Left lung (tissue), 4 donors: ENCODE measurements at regions not wholly inside any gene's neighbourhood (a gene's known extent, or its start where the extent isn't known, plus 50 kb on each side); places are given as distances from the start of the nearest gene placed in this dataset.
A peak's percentile ranks its signal among the peaks of the same experiment; 100 is the strongest.

Experiments
- ATAC-seq: fragments of 200-7000 bp; cut with Tn5 transposase; one replicate; pipeline ENCODE4 v1.9.1; 2020; ENCODE audit warnings: moderate library complexity
- DNase-seq, 4 donors: peaks; one replicate each; pipeline ENCODE4 v3.0.0-alpha.2; 2013 to 2020
- H3K27ac ChIP-seq, 2 donors: fragments of 200-600 bp; sonication (generic) in 1 of 2; one replicate each; pipeline versions ENCODE4 v1.5.0 to v1.8.0; 2020 to 2021
- H3K27me3 ChIP-seq, 2 donors: fragments of 200-600 bp; sonication (generic) in 1 of 2; one replicate each; pipeline versions ENCODE4 v1.5.0 to v1.8.0; 2020 to 2021
- H3K36me3 ChIP-seq, 2 donors: fragments of 200-600 bp; sonication (generic) in 1 of 2; one replicate each; pipeline versions ENCODE4 v1.5.0 to v1.8.0; 2020 to 2021
- H3K4me1 ChIP-seq, 2 donors: fragments of 200-600 bp; one replicate each; pipeline ENCODE4 v1.8.0; 2021
- H3K4me3 ChIP-seq, 2 donors: fragments of 200-600 bp; sonication (generic) in 1 of 2; one replicate each; pipeline versions ENCODE4 v1.5.0 to v1.8.0; 2020 to 2021; ENCODE audit warnings: mild to moderate bottlenecking in 1 of 2
- H3K9me3 ChIP-seq, 2 donors: fragments of 200-600 bp; sonication (generic) in 1 of 2; one replicate each; pipeline versions ENCODE4 v1.5.0 to v1.8.0; 2020 to 2021
- intact Hi-C, 2 donors: fragments of 100-400 bp; cut with DNase I; formaldehyde crosslinking; loops; one replicate each; pipeline versions ENCODE4 v1.11.2 to v1.14.2; 2022
- TF ChIP-seq, protein P1 (sequence below), 2 donors: fragments of 200-600 bp; sonication (generic) in 1 of 2; IDR thresholded peaks; one replicate each; pipeline versions ENCODE4 v1.5.0 to v1.8.0; 2021; ENCODE audit warnings: antibody characterized with exemption in 2 of 2
- donor health status: DM: no; HTN: yes; CAD: no.
- donor health status: DM: no; HTN: no; CAD: no.

DNA sequence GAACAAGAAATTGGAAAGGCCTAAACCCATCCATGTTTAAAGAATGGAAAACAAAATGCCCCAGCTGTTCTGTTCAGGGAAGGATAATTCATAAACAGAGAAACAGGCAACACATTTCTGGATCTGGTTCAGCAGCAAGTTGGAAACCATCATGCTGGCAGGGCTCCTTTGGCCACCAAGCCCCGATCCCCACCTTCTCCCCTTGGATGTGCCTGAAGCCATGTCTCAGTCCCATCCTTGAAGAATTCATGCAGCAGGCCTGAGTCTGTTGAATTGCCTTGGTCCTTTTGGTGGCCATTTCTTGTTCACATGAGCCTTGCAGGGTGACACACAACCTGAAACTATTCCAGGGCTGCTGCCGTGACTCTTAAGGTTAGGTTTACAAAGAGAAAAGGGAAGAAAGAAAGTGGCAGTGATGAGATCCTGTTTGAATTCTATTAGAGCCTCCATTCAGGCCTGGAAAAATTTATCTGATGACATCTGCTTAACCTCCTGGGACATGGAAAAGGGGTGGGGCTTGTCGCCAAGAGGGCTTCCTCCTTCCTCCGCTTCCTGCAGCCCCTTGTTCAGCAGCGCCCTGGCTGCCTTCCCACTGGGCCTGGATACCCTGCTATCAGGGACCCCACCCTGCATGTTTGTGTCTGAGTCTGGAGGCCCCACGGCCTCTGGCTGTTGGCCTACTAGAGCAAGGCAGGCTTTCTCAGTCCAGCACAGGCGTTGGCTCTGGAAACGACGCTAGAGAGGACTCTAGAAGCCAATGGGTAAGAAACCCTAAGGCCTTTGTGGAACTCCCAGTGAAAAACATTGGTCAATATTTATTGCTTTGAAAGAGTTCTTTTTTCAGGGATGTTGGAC, 341.9 kb downstream of the C12orf75 start:
- intact Hi-C loops = no loop called here
- TF ChIP-seq, protein P1, sequence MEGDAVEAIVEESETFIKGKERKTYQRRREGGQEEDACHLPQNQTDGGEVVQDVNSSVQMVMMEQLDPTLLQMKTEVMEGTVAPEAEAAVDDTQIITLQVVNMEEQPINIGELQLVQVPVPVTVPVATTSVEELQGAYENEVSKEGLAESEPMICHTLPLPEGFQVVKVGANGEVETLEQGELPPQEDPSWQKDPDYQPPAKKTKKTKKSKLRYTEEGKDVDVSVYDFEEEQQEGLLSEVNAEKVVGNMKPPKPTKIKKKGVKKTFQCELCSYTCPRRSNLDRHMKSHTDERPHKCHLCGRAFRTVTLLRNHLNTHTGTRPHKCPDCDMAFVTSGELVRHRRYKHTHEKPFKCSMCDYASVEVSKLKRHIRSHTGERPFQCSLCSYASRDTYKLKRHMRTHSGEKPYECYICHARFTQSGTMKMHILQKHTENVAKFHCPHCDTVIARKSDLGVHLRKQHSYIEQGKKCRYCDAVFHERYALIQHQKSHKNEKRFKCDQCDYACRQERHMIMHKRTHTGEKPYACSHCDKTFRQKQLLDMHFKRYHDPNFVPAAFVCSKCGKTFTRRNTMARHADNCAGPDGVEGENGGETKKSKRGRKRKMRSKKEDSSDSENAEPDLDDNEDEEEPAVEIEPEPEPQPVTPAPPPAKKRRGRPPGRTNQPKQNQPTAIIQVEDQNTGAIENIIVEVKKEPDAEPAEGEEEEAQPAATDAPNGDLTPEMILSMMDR (IDR thresholded peaks at IDR 0.05) = no peak
- no peaks in the 10 kb centered on the region for H3K27me3 ChIP-seq
- no peak overlapping the region for H3K4me3 ChIP-seq
- ATAC-seq (peak; percentile 64), DNase-seq (peak; percentile 39 to 76 (median 58))
- H3K9me3 ChIP-seq = no peaks in the 10 kb centered on the region
- peak overlapping the region; percentile 24 to 40 for H3K27ac ChIP-seq
- no peaks in the 10 kb centered on the region for H3K36me3 ChIP-seq
- no peaks in the 10 kb centered on the region for H3K4me1 ChIP-seq

DNA sequence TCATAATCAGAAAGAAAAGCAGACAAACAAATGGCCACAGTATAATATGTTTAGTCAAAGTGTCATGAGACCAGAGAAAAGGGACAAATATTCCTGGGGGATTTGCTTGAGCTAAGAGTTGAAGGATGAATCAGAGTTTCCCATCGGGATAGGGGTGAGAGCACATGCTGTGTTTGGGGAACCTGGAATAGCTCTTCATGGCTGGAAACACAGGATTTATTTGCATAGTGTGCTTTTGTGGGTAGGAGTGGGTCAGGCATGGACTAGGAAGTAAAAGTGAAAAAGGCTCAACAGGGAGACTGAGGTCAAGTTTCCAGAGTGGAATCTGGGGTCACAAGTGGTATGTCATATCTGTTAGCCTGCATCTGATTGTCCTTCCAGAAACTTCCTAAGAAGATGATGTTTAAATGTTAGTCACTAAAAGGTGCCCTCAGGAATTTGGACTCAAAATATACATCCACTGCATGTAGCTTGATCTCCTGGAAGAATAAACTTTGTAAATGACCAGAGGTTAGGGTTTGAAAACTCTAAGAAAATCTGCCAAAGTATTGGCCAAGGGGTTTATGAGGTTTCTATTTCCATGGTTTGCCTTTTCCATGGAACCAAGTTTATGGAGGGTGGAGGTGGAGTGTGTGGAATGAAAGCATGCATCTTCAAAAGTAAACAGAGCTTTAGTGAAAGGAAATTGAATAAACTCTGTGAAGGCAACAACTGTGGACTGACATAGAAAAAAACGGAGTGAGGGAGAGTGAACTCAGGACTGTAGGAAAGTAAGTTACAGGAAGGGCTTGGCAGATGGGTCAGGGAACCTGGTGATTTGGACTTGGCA, 344.6 kb downstream of the C12orf75 start:
- ATAC-seq (no peak), DNase-seq (no peak)
- no peaks in the 10 kb centered on the region for H3K4me1 ChIP-seq
- no peaks in the 10 kb centered on the region for H3K9me3 ChIP-seq
- TF ChIP-seq, protein P1 (IDR thresholded peaks at IDR 0.05) = no peak
- H3K36me3 ChIP-seq = no peaks in the 10 kb centered on the region
- no peak overlapping the region for H3K4me3 ChIP-seq
- H3K27ac ChIP-seq = no peak overlapping the region
- intact Hi-C loops = no loop called here
- H3K27me3 ChIP-seq = no peaks in the 10 kb centered on the region

DNA sequence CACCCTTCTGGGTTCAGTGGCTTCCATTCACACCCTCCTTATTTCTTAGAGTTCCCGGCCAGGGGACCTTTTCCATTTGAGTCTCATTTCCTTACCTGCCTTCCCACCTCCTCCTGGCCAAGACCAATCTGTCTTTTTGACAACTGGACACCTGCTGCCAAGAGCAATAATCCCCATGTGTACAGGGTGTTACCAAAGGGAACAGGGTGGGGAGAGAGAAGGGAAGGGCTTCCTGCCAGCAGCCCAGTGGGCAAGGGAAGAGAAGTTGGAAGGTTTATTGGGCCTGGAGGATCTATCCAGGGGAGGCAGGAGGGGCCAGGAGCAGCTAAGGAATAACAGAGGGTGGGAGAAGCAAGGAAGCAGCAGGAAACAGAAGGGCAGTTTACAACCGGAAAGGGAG, 346.2 kb downstream of the C12orf75 start:
- Histone ChIP-seq H3K36me3 (no peaks in the 10 kb centered on the region), H3K27ac (no peak overlapping the region), H3K27me3 (no peaks in the 10 kb centered on the region), H3K9me3 (no peaks in the 10 kb centered on the region), H3K4me3 (no peak overlapping the region), H3K4me1 (no peaks in the 10 kb centered on the region)
- TF ChIP-seq, protein P1 (IDR thresholded peaks at IDR 0.05) = no peak
- DNase-seq = peak in 1 of 4 donors; percentile 2
- intact Hi-C loops = no loop called here
- ATAC-seq = no peak

DNA sequence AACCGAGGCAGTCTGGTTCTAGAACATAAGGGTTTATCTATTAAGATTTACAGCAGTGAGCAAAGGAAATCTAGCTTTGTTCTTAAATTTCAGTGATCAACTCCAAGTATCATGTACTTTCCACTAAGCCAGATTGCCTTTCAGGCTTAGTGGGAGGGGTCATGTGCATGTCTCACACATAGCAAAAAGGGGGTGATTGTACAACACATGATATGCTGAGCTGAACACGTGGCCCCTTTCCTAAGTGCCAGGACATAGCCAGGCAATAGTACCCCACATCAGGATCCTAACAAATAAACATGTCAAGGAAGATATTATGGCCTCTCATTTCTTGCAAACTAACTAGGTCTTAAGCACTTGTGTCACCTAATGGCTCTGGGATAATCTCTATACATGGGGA, 347.2 kb downstream of the C12orf75 start:
- Histone ChIP-seq H3K27ac (no peak overlapping the region), H3K27me3 (no peaks in the 10 kb centered on the region), H3K4me3 (no peak overlapping the region), H3K36me3 (no peaks in the 10 kb centered on the region), H3K9me3 (no peaks in the 10 kb centered on the region), H3K4me1 (no peaks in the 10 kb centered on the region)
- ATAC-seq (no peak), DNase-seq (no peak)
- intact Hi-C loops = no loop called here
- TF ChIP-seq, protein P1 (IDR thresholded peaks at IDR 0.05) = no peak

DNA sequence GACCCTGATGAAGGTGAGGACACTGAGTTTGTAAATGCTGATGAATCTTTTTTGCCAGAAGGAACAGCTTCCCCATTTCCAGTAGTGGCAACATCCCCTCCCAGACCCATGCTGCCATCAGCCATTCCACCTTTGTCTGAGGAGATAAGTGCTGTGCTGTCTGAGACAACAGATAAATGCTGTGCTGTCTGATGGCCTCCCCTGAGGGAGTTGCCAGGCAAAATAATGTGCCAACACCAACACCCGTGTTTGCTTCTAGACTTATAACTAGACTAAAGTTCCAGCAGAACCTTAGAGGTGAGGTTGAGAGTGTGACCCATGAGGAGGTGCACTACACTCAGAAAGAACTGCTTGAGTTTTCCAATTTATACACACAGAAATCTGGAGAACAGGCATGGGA, 349.5 kb downstream of the C12orf75 start:
- no peak for DNase-seq
- no peak for ATAC-seq
- TF ChIP-seq, protein P1 (IDR thresholded peaks at IDR 0.05) = no peak
- intact Hi-C loops = no loop called here
- H3K4me1 ChIP-seq = no peaks in the 10 kb centered on the region
- H3K4me3 ChIP-seq = no peak overlapping the region
- H3K27me3 ChIP-seq = no peaks in the 10 kb centered on the region
- H3K9me3 ChIP-seq = no peaks in the 10 kb centered on the region
- H3K36me3 ChIP-seq = no peaks in the 10 kb centered on the region
- H3K27ac ChIP-seq = no peak overlapping the region
